Suppressor macrophage treated with lipopolysaccharide for 1 hour (primary cell): ENCODE measurements at regions not wholly inside any gene's neighbourhood (a gene's known extent, or its start where the extent isn't known, plus 50 kb on each side); places are given as distances from the start of the nearest gene placed in this dataset.

Experiments
- DNase-seq, 3 donors: peaks; one replicate each; pipeline ENCODE4 v3.0.0-alpha.2; 2020 to 2022

GRCh38 chr2:205902041-205902899 is 183.7 kb downstream of the INO80D start:
- DNase-seq: peak; percentile 28 to 34 (median 32)

- no peak for DNase-seq
Measured at GRCh38 chr2:205901491-205901890, 184.5 kb downstream of the INO80D start.

GRCh38 chr2:205898744-205899143 is 187.2 kb downstream of the INO80D start:
- no peak for DNase-seq

GRCh38 chr2:205895981-205896655 is 189.9 kb downstream of the INO80D start:
- no peak for DNase-seq

- DNase-seq: no peak
Measured at GRCh38 chr2:205892665-205893259, 193.2 kb downstream of the INO80D start.

GRCh38 chr2:205892251-205892655 is 193.7 kb downstream of the INO80D start:
- no peak for DNase-seq

- no peak for DNase-seq
Measured at GRCh38 chr2:205889114-205889513, 196.9 kb downstream of the INO80D start.

- DNase-seq: no peak
Measured at GRCh38 chr2:205887637-205888036, 198.3 kb downstream of the INO80D start.

- peak; percentile 90 to 95 (median 92) for DNase-seq
Measured at GRCh38 chr2:205885492-205886099, 200.4 kb downstream of the INO80D start.

- DNase-seq: no peak
Measured at GRCh38 chr2:205883965-205884364, 201.7 kb downstream of the NRP2 start.

GRCh38 chr2:205882806-205883425 is 200.6 kb downstream of the NRP2 start:
- DNase-seq: no peak

- DNase-seq: no peak
Measured at GRCh38 chr2:205880048-205880447, 197.7 kb downstream of the NRP2 start.

GRCh38 chr2:205878999-205879762 is 196.9 kb downstream of the NRP2 start:
- DNase-seq: no peak

- no peak for DNase-seq
Measured at GRCh38 chr2:205877496-205877895, 195.2 kb downstream of the NRP2 start.

- DNase-seq: no peak
Measured at GRCh38 chr2:205876127-205876526, 193.8 kb downstream of the NRP2 start.

GRCh38 chr2:205872716-205873115 is 190.4 kb downstream of the NRP2 start:
- DNase-seq: no peak

- DNase-seq: no peak
Measured at GRCh38 chr2:205869439-205869838, 187.1 kb downstream of the NRP2 start.

- DNase-seq: peak; percentile 86 to 93 (median 92)
Measured at GRCh38 chr2:205868773-205869333, 186.6 kb downstream of the NRP2 start.

- DNase-seq: peak in 1 of 3 donors; percentile 26
Measured at GRCh38 chr2:205868053-205868452, 185.8 kb downstream of the NRP2 start.

GRCh38 chr2:205867371-205867770 is 185.1 kb downstream of the NRP2 start:
- no peak for DNase-seq

- DNase-seq: peak; percentile 36 to 56 (median 47)
Measured at GRCh38 chr2:205865905-205866441, 183.7 kb downstream of the NRP2 start.
